ENCODE measurements at regions not wholly inside any gene's neighbourhood (a gene's known extent, or its start where the extent isn't known, plus 50 kb on each side); places are given as distances from the start of the nearest gene placed in this dataset.

- TF ChIP-seq GLIS3 (CRISPR knock-in tag; IDR thresholded peaks at IDR 0.05), result no peak
- no peak for TF ChIP-seq CSRNP3 (CRISPR knock-in tag; IDR thresholded peaks at IDR 0.05)
- TF ChIP-seq ZNF8 (CRISPR knock-in tag; IDR thresholded peaks at IDR 0.05), result no peak
- no peak for TF ChIP-seq BACH2 (CRISPR knock-in tag; IDR thresholded peaks at IDR 0.05; ENCODE audit: borderline replicate concordance)
- TF ChIP-seq ISL1 (CRISPR knock-in tag; IDR thresholded peaks at IDR 0.05), result no peak
- no peak for TF ChIP-seq TCF4 (CRISPR knock-in tag; IDR thresholded peaks at IDR 0.05; ENCODE audit: borderline replicate concordance)
- no peak for TF ChIP-seq TOX (CRISPR knock-in tag; IDR thresholded peaks at IDR 0.05; ENCODE audit: borderline replicate concordance)
- no peak for TF ChIP-seq ESRRG (CRISPR knock-in tag; IDR thresholded peaks at IDR 0.05)
- TF ChIP-seq ZNF565 (CRISPR knock-in tag; conservative IDR thresholded peaks at IDR 0.05; ENCODE audit: low read depth), result no peak
- TF ChIP-seq OSR1 (CRISPR knock-in tag; IDR thresholded peaks at IDR 0.05), result no peak
- TF ChIP-seq TSHZ2 (CRISPR knock-in tag; IDR thresholded peaks at IDR 0.05), result no peak
- no peak for TF ChIP-seq POU6F1 (CRISPR knock-in tag; IDR thresholded peaks at IDR 0.05; ENCODE audit: borderline replicate concordance, low read depth)
- no peak for TF ChIP-seq CREB5 (CRISPR knock-in tag; IDR thresholded peaks at IDR 0.05; ENCODE audit: low read depth)
- no peak for TF ChIP-seq RARB (CRISPR knock-in tag; IDR thresholded peaks at IDR 0.05)
- TF ChIP-seq PATZ1 (CRISPR knock-in tag; IDR thresholded peaks at IDR 0.05; ENCODE audit: borderline replicate concordance), result no peak
- TF ChIP-seq ZFP3 (CRISPR knock-in tag; IDR thresholded peaks at IDR 0.05), result no peak
- TF ChIP-seq ZC3H10 (CRISPR knock-in tag; IDR thresholded peaks at IDR 0.05), result no peak
- TF ChIP-seq ZNF70 (CRISPR knock-in tag; IDR thresholded peaks at IDR 0.05), result no peak
- ATAC-seq, result no peak
Observed at GRCh38 chr3:67706934-67707333, 52.5 kb upstream of the SUCLG2 start.

- no peak for ATAC-seq
- TF ChIP-seq PATZ1 (CRISPR knock-in tag; IDR thresholded peaks at IDR 0.05; ENCODE audit: borderline replicate concordance) (no peak), BACH2 (CRISPR knock-in tag; IDR thresholded peaks at IDR 0.05; ENCODE audit: borderline replicate concordance) (no peak), ZNF565 (CRISPR knock-in tag; conservative IDR thresholded peaks at IDR 0.05; ENCODE audit: low read depth) (no peak), GLIS3 (CRISPR knock-in tag; IDR thresholded peaks at IDR 0.05) (no peak), CSDC2 (CRISPR knock-in tag; IDR thresholded peaks at IDR 0.05) (no peak), CREB5 (CRISPR knock-in tag; IDR thresholded peaks at IDR 0.05; ENCODE audit: low read depth) (no peak), TSHZ2 (CRISPR knock-in tag; IDR thresholded peaks at IDR 0.05) (no peak), ZFP3 (CRISPR knock-in tag; IDR thresholded peaks at IDR 0.05) (no peak), ARNTL (CRISPR knock-in tag; IDR thresholded peaks at IDR 0.05; ENCODE audit: borderline replicate concordance, low read depth) (no peak), ESRRG (CRISPR knock-in tag; IDR thresholded peaks at IDR 0.05) (no peak)
Observed at GRCh38 chr3:67704322-67704721, 49.9 kb upstream of the SUCLG2 start.

Data from SK-N-SH treated with all-trans-retinoic acid at 6 μM for 48 hours (cell line).